G401 (cell line): ENCODE measurements at regions not wholly inside any gene's neighbourhood (a gene's known extent, or its start where the extent isn't known, plus 50 kb on each side); places are given as distances from the start of the nearest gene placed in this dataset.
"Not testable (repeated sequence)": the region's sequence is repeated elsewhere in the genome, so short reads cannot be mapped to it uniquely, and the experiment has no call there.

Experiments used
- DNase-seq: peaks from one replicate; pipeline ENCODE4 v3.0.0-alpha.2; 2015; ENCODE audit warnings: low spot score
- in situ Hi-C: cut with HindIII; loops from 2 replicates; pipeline ENCODE4 v1.10.0; 2016; ENCODE audit warnings: low sequenced_read_pairs, mixed read lengths

DNA sequence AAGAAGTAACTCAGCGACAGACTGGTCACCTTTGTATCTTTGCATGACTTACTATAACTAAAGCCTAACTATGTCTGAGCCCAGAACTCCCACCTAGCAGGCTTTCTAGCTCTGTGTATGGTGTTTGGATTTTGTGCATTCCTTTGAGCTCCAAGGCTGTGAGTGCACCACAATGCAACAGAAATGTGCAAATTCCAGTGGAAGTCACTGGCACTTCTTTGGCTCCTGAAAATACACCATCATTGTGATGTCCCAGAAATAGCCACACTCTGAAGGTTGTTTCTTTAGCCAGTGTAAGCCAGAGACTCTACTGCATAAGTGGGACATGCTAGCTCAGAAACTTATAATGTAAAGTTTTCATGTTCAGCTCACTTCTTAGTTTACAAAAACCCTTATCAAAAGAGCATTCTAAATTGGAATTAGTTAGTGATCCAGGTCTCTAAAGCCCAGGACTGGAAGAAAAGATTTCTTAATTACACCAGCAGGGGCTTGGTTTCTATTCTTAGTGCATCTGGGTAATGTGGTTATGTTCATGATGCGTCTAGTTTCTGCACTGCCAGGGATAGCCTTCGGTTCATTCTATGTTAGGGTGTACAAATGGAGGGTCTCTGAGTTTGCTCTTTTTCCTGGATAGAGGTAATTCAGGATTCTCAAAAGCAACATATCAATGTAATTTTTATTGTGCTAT lies 1239.5 kb upstream of the ZEB2 start:
- no peak for DNase-seq
- in situ Hi-C loops, result no loop called here

GRCh38 chr2:145757503-145758246 lies 1237.8 kb upstream of the ZEB2 start:
- in situ Hi-C loops, result no loop called here

DNA sequence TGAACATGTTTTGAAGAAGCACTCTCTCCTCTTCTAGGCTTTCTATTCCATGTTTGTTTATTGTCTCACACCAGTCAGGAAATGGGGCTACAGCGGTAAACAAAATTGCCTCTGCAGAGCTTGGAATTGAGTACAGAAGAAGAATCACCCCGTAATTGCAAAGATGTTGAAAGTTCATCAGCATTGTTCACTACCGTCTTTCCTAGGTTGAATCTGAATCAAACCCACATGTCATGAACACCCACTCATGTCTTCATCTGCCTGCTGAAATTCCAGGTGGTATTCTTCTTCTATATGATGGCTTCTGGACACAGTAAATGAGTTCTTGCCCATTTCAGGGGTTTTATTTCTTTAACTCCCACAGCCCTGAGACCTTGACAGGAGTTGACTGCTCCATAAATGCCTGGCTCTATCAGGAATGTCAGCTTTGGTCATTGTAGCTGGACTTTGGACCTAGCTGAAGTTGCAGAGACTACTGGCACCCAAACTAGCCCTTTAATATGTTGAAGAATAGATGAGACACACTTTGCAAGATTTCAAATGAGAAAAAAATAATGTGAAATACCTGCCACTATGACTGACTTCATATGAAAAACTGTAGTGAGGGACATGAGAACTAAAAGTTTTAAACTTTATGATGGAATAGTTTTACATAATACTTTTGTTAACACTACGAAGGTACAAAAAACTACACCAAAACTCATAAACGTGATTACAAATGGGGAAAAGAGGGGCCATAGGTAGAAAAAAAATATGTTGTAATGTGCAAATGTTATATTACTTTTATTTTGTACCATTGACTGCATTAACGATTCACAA lies 1235.3 kb upstream of the ZEB2 start:
- in situ Hi-C loops, result no loop called here

More at GRCh38 chr2:145757503-145758246, 1237.8 kb upstream of the ZEB2 start:
- no peak for DNase-seq

DNA sequence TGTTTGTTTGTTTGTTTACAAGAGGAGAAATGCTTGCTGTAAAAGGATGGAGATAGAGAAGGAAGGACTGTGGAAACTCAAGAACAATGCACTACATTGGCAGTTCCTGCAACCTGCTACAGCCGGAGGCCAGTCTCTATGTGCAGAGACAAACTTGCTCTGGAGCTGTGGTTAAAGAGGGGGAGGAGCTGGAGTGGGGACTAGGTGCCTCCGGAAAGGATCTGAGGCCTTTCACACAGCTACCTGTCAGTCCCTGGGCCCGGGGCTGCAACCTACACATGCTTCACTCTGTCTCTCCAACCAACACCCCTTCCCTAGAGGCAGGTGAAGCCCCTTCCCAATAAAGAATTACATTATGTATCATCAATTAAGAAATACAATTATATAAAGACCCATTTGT lies 1234.0 kb upstream of the ZEB2 start:
- in situ Hi-C loops, result no loop called here
- DNase-seq, result no peak

More for the DNA sequence above, 1235.3 kb upstream of the ZEB2 start:
- no peak for DNase-seq

DNA sequence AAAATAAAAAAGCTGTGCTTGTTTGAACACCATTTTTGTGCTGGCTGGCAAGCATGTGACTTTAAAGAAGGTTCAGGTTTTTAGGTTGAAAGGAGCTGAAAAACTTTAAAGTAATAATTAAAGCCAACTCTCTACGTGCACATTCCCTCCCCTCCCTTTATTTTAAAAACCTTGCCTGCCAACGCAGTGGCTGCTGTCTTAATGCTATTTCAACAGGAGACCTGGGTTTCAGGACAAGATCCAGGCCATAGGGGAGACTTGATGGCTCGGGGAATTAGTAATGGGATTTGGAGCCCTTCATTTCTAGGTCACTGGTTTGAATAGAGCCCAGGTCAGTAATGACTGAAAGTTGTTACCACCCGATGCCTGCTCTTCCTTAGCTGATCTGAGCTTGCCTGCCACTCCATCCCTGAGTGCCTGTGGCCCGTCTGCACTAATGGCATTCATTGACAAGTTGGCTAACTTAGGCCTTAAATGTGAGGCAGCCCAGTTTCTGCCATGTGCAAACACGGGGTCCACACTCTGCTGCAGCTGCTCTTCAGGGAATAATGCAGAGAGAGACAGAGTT lies 1233.2 kb upstream of the ZEB2 start:
- in situ Hi-C loops, result no loop called here
- no peak for DNase-seq

DNA sequence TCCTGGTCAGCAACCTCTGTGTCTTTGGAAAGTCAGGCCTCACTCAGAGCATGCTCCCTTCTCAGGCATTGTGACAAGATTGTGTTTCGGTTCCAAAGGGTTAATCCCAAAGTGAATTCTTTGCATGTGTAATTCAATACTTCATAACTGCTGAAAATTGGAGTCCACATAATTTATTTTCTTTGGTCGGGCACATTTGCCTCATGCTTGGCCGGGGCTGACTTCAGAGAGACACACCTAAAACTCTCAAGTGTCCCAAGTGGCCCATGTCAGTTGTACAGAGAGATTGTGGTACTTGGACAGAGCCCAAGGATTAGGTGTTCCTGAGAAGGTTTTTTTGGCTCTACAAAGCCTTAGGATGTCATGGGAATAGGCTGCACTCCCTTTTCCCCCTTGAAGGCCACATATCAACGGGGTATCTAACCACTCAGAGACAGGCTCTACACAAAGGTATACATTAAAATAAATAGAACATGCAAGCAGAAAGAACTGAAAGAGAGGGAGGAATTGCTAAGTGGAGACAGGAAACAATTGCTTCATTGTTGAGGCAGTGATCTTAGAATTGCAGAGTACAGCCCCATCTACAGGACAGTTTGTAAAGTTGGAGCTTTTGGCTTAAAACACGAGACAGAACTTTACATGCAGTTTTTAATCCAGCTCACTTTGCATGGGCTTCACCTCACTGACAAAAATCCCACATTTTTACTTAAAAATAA lies 1232.3 kb upstream of the ZEB2 start:
- in situ Hi-C loops, result no loop called here

DNA sequence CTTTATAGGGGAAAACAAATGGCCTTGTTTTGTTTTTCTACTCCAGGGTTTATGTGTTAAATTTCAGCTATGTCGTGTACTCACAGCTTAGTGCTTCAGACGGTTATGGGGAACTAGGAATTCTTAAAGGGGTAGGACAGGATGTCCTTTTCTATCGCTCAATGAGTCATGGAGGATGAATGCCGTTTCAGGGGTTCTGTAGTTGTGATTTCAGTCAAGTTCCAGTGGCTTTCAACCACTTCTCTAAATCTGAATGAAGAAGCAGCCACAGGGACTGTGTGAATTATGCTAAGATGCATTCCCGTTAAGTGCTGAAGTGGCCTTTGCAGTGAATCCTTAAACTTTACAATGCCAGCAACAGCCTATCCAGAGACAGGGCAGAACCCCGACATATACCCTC lies 1231.7 kb upstream of the ZEB2 start:
- DNase-seq, result no peak
- in situ Hi-C loops, result no loop called here

More for the DNA sequence above, 1232.3 kb upstream of the ZEB2 start:
- DNase-seq, result peak; percentile 35

GRCh38 chr2:145751155-145751554 lies 1231.2 kb upstream of the ZEB2 start:
- in situ Hi-C loops, result no loop called here
- DNase-seq, result no peak

DNA sequence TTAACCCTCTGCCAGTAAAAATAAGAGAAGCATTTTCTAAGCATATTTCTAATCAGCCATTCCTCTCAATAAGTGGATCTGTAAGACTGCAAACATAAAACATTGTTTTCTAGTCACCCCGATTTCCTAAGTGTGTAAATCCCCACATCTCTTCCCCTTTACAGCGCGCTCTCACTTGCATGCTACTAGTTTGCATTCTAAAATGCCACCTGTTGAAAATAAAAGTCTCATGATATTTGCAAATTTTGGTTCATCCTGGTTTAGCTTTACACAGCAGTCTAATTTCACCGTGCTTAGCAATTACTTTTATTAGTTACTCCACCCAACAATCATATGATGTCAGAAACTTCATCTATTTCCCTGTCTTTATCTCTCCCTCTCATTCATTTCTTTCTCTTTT lies 1230.7 kb upstream of the ZEB2 start:
- in situ Hi-C loops, result no loop called here
- no peak for DNase-seq

DNA sequence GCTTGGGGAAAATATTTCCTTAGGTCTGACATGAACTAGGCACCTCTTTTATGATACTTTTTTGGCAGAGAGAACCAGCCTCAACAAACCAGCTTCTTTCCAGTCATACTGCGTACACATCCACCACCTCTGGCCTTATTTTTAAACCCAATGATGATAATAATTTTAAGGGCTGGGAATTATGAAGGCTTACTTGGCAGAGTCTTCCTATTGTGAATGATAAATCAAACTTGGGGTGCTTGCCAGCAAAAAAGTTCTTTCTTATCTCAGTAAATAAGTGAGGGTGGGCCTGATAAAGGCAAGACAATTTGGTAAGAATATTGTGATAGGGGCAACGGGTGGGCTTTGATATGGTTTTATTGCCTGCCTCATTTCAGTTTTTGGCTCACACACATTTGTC lies 1230.2 kb upstream of the ZEB2 start:
- DNase-seq, result no peak
- in situ Hi-C loops, result no loop called here

- no peak for DNase-seq
- in situ Hi-C loops, result no loop called here
Measured at GRCh38 chr2:145749556-145749955, 1229.6 kb upstream of the ZEB2 start.

DNA sequence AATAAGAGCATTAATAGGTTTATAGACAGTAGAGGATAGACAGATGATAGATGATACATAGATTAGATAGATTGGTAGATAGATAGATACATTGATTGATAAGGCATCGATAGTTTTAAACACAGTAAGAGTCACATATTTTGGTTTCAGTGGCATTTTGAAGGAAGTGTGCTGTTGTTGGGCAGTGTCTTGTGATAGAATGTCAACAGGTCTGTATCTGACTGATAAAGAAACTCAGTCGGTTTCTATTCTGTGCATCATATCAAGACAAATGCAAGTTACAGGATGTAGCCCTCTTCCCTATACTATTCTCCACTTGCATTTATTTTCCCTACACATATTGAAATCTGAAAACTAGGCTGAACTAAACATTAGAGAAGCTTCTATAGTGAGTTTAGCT lies 1229.0 kb upstream of the ZEB2 start:
- no peak for DNase-seq
- in situ Hi-C loops, result no loop called here

DNA sequence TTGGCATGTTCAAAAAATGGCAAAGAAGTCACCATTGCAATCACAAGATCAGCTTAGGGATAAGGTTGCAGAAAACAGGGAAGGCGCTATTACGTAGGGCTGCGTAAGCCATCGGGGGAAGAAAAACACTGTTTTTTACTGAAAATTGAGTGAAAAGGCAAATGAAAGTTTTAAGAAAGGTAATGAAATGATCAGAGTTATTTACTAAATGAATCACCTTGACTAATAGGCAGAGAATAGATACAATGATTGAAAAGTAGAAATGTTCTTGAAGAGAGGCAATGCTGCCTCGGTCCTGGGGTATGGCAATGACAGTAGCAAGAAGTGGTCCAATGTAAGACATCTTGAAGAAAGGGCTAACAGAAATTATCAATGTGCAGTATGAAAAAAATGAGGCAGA lies 1227.8 kb upstream of the ZEB2 start:
- DNase-seq, result no peak
- in situ Hi-C loops, result no loop called here

DNA sequence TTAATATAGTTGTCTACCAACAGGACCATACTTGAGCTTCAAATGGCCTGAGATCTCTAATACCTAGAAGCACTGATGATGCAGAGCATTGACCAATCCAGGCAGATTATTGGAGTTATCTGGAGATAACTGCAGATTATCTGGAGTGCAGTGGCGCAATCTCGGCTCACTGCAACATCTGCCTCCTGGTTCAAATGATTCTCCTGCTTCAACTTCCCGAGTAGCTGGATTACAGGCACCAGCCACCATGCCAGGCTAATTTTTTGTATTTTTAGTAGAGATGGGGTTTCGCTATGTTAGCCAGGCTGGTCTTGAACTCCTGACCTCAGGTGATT lies 1225.4 kb upstream of the ZEB2 start:
- DNase-seq, in situ Hi-C loops: not testable (repeated sequence)

- DNase-seq, result no peak
- in situ Hi-C loops, result no loop called here
Measured at GRCh38 chr2:145744541-145745386, 1224.8 kb upstream of the ZEB2 start.

DNA sequence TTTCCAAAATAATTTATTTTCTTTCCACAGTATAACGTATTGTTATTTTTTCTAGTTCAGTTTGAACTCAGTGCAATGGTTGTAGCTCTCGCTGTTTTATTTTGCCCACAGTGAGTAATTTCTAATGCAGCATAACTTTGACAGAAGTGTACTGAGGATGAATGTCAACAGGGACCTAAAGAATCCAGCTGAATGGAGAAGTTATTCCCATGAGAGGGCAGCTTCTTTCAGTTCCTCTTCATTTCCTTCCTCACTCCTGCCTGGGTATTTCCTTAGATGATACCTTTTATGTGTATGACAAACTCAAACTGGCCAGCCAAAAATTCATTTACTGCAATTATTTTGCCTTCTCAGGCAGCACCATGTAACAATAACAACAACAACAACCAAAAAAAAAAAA lies 1223.1 kb upstream of the ZEB2 start:
- no peak for DNase-seq
- in situ Hi-C loops, result no loop called here

GRCh38 chr2:145741636-145742035 lies 1221.7 kb upstream of the ZEB2 start:
- DNase-seq, result no peak

DNA sequence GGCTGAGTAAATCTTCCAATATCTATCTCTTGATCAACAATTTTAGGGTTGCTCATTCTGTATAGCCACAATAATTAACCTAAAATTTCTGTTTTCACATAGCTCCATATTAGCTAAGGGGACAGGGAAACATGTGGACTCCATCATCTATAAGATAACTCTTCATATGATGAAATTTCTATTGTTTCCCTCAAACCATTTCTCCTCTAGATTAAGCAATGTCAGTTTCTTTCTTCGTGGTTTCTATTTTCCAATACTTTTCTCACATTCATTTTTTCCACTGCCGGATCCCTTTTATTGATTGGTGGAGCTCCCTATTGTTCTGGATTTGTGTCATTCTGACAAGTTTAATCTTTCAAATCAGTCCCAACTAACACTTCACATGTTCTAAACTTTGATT lies 1221.3 kb upstream of the ZEB2 start:
- DNase-seq, result no peak
- in situ Hi-C loops, result no loop called here

More at GRCh38 chr2:145741636-145742035, 1221.7 kb upstream of the ZEB2 start:
- in situ Hi-C loops, result no loop called here
